GM18870 (cell line): ENCODE measurements at regions not wholly inside any gene's neighbourhood (a gene's known extent, or its start where the extent isn't known, plus 50 kb on each side); places are given as distances from the start of the nearest gene placed in this dataset.

ENCODE experiments used
- ATAC-seq: cut with Tn5 transposase; IDR thresholded peaks from one replicate; pipeline ENCODE4 v1.9.1; 2021; ENCODE audit warnings: moderate library complexity; ENCODE audit not compliant: unreplicated experiment

DNA sequence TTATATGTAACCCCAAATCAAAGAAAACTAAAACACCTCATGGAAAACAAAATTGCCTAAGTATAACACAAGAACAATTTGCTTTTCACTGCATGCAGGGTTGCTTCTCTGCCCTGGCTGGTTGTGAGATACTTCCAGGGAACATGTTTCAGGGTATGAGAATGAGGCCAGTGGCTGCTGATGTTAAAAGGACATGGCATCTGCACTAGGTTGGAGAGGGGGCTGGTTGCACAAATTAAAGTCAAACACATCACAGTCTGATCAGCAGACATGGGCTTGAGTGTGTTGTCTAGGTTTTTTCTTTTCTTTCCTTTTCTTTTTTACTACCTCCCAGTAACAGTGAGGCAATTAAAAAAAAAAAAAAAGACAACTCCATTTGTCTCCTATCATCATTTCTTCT is 374.9 kb downstream of the MCTP2 start:
- ATAC-seq = no peak

DNA sequence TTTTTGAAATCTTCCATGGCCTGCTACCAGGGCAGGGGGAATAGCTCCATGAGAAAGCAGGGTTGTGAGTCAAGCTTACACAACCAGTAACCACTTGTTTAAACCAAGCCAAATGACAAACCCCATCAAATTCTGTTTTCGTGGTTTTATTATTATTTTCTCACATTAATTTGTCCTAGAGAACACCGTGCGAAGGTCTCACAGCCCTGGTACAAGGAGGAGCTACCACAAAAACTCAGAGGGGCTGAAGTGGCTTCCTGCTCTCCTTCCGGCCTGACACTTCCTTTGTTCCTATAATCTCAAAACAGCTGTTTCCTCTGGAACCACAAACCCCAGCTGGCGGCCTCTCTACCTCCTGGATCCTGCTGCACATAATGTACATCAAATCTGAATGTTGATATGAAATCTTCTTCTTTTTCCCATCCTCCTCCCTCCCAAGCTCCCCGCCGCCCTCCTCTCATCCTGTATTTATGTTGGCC is 375.9 kb downstream of the MCTP2 start:
- no peak for ATAC-seq

DNA sequence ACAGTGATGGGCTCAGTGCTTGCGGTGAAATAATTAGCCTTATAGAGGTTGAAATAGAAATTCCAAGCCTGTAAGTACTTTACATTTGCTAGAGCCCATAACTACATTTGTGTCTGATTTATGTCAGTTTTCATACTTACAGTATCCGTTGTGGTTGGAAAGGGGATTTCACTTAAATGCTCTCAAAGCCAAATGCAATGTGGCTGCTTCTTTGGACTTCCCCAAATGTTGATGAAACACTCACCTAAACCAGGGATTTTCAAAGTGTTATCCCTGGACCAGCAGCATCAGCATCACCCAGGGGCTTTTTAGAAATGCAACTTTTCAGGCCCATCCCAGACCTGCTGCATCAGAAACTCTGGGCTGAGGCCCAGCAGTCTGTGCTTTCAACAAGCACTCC is 378.7 kb downstream of the MCTP2 start:
- ATAC-seq = peak; percentile 92

DNA sequence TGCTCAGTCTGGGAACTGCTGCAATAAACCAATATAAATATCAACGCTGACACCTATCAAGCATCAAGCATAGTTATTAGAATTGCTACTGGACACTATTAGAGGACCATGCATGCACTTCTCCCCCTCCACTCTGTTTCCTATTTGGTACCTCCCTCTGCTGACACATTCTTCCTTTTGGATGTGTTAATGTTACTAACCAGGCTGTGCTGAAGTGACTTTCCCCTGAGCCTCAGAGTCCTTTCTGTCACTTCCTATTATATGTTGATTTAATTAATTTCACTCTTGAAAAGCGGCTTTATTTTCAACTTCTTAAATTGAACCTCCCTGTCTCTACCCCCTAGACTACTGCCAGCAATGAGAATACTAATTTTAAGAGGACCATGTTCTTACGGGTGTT is 379.1 kb downstream of the MCTP2 start:
- ATAC-seq = no peak

DNA sequence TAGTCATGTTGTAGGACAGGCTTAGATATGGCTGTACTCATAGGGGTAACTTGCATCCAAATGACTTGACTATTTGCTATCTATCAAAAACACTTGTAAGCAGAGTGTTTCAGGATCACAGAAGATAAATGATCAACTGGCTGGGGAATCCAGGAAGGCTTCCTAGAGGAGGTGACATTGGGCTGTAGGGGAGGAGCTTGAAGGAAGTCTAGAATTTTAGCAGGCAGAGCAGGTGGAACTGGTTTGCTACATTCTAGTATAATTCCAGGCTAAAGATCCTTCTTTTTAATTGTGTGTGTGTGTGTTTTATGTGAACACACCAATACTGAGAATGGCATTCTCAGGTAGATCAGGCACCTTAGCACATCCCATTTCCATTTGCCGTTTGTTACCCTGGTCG is 380.3 kb downstream of the MCTP2 start:
- ATAC-seq = no peak

DNA sequence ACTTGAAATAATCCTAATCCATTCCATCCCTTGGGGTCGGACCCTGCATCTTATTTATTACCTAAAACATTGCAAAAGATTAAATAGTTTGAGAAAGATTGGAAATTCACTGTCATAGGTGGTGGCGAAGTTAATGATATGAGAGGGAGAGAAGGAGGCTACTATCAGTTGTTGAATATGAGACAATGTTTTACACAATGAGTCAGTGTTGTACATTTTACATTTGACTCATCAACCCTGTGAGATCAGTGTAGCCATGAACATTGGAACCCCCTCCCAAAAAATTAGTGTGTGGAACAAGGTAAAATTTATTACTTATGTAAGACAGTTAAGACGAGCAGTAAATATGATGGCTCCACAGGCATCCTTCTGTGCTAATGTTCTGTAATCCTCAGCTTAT is 384.3 kb downstream of the MCTP2 start:
- no peak for ATAC-seq

DNA sequence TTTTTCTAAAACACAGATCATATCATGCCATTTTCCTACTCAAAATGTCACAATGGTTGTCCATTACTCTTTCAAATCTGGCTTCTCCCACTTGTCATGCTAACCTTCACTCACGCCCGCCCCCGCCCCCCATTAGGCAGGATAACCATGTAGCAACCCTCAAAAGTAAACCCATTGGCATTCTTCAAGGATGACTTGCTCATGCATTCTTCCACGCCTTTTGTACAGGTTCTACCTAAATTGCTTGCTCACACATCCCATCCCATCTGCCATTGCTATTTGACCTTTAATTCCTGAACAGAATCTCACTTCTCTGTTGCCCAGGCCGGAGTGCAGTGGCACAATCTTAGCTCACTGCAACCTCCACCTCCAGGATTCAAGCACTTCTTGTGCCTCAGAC is 389.3 kb downstream of the MCTP2 start:
- no peak for ATAC-seq

DNA sequence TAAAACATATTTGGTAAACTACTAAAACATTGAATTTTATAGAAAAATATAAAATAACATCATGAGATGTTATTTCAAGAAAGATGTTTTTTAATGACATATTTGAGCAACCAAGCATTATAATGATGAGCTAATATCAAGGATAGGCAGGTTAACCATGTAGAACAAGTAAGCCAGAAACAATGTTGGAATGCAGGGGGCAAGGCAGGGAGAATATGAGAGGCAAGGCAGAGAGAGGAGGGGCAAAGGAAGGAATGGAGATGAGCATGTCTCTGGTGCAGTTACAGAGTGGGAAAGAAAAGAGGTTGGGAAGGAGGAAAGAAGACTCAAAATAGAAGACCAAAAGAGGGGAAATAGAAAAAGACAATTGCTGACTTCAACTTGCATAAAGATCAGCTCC is 390.4 kb downstream of the MCTP2 start:
- ATAC-seq = no peak

DNA sequence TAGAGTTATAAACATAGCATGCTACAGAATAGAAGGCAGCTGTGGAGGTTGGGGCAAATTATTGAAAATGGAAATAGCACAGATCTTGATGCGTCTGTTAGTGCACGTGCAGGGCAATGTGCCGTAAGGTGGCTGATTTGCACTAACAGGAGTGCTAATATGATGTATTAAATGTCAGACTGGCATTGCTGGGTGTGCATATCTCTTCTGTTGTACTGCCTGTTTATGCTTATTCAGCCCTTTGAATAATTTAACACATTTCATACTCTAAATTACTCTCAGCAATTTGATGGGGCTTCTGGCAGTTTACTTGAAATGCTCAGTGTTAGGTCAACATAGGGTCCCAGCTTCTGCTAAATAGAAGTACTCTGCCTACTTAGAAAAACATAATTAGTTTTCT is 395.6 kb downstream of the MCTP2 start:
- no peak for ATAC-seq

DNA sequence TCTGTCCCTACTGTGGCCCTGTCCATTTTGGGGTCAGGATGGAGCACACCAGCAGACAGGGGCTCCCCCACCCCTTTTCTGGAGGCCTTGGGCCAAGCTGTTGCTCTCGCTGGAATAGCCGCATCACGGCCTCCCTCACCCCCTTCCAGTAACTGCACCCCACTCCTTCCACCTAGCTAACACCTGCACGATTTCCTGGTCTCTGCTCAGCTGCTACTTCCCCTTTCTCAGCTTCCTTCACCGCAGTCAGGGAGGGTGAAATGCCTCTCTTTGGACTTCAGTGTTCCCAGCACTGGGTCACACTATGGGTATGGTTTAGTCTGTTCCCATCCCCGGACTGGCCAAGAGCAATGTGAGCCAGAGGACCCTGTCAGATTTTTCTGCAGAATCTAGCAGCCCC is 400.2 kb downstream of the MCTP2 start:
- peak; percentile 94 for ATAC-seq

DNA sequence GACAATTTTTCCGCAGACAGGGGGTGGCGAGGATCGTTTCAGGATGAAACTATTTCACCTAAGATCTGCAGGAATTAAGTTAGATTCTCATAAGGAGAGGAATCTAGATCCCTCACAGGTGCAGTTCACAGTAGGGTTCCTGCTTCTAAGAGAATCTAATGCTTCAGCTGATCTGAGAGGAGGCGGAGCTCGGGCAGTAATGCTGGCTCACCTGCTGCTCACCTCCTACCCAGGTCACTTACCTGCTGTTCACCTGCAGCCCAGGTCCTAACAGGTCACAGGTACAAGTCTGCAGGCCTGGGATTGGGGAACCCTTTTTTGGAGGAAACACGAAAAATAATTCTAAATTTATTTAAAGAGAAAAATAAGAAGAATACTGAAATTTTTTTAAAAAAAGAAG is 406.8 kb downstream of the MCTP2 start:
- ATAC-seq = no peak

DNA sequence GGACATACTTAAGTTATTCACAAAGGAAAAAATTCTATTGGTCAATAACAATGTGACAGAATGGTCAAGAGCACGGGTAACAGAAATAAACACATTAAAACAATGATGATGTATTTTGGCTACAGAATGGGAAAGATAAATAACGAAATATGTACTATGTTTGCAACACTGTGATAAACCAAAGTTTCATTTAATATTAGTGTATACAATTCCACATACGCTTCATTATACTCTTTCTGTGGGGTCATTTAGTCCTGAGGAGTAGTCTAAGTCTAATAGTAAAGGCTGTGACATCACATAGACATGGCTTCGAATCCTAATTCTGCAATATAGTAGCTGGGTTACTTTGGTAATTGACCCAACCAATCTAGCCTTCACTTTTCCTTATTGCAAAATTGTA is 408.3 kb downstream of the MCTP2 start:
- no peak for ATAC-seq

DNA sequence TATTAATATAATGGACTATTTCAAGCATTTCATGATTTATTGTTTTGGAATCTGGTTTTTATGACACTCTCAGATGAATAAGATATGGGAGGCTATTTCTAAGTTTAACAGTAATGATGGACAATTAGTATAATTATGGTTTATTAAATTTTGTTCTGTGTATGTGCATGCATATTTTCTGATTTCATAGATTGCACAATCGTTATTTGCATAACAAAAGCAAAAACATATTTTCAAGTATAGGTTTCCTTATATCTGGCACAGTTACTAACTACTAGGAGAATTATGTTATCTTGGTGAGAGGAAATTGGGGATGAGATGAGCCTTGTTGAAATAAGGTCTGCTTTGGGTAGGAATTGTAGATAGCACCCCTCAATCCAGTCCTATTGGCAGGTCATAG is 413.1 kb downstream of the MCTP2 start:
- ATAC-seq = no peak

DNA sequence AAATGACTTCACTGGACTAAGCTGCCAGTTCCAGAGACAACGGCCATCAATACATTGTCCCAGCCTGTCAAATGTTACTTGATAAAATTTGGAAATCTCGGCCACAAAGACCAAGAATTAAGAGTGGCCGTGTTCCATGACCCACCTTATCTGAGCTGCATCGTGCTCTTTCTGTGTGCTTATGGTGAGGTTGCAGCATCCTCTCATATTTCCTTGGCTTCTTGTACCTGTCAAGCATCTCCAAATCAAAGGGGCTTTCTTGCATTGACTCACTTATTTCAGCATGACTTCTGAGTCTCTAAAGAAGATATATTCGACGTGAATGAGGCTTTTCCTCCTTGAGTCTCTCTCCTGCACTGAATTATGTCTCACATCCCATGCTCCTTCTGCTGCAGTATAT is 421.7 kb downstream of the MCTP2 start:
- ATAC-seq = no peak

DNA sequence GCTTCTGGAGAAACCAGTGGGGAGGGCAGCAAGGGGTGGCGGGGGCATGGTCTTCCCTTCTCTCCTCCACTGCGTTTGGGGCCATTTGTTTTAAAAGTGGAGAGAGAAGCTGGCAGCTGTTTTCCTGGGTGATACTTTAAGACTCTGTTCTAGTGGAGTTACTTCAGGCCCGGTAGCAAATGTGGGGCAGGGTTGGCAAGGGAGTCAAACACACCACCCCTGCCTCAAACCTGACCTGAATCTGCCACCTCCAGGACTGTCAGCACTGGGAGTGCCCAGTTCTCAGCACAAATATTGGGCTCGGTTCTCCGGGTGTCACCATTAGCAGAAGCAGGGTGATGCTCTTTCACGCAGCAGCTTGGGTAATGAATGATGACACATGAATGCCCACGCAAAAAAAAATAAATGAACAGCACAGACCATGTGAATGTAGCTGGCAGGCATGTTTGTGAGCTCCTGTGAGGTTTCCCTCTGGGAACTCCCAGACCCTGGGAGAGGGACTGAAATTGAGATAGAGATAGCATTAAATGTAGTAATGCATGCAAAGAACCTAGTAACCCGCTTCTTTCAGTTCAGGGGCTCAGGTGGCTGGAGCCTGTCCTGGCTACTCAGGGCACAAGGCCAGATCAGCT is 424.0 kb downstream of the MCTP2 start:
- no peak for ATAC-seq

DNA sequence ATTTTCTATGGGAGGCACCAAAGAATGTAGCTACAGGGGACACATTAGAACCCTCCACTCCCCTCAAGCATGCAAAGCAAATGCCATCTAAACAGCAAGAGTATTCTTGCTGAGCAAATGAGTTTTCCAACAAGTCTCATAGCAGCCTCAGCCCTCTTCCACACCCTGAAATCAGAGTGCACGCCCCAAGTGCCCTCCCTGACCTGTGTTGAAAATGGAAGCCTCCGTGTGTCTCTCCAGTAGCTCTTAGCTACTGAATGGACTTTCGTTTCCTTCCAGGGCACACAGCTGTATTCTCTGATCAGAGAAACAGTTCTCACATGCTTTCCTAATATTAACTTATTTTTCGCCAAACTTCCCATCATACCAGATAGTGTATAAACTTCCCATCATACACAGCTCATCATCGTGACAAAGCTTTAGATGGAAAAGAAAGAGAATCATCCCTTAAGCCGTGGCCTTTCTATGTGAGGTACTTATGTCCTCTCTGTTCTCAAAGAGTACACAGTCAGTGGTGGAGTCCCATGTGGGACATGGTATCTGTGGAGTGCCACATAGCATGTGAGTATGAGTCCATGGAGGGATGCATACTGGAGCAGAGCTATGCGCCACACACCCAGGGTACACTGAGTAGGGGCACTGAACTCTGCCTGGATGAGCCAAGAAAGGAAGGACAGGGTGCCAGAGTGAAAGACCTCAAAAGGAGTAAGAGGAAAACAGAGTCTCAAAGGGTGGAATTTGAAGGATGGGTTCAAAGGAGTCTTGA is 434.5 kb downstream of the MCTP2 start:
- ATAC-seq = no peak

DNA sequence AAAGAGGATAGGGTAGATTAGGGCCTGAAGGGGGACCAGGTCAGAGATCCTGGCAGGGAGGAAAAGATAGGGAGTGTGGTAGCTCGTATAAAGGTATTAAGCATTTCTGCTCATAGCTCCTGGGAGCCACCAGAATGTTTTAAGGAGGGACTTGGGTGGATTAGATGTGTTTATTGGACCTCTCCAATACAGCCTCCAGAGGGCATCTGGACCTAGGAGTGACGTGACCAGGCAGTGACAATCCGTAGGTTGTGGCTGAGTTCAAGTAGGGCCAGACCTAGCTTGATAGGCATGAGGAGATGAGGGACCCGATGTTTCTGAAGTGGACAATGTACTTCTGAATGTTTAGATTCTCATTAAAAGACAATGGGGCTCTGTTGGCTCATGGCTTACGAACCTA is 435.2 kb downstream of the MCTP2 start:
- ATAC-seq = no peak

DNA sequence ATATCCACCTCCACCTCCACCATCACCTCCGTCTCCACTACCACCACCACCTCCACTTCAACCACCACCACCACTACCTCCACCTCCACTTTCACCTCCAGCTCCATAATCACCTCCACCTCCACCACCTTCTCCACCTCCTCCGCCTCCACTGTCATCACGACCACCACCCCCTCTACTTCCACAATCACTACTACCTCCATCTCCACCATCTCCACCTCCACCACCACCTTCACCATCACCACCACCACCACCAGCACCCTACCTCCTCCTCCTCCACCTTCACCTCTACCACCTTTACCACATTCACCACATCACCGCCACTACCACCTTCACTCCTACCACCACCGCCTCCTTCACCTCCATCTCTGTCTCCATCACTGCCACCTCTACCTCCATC is 435.7 kb downstream of the MCTP2 start:
- ATAC-seq = no peak

DNA sequence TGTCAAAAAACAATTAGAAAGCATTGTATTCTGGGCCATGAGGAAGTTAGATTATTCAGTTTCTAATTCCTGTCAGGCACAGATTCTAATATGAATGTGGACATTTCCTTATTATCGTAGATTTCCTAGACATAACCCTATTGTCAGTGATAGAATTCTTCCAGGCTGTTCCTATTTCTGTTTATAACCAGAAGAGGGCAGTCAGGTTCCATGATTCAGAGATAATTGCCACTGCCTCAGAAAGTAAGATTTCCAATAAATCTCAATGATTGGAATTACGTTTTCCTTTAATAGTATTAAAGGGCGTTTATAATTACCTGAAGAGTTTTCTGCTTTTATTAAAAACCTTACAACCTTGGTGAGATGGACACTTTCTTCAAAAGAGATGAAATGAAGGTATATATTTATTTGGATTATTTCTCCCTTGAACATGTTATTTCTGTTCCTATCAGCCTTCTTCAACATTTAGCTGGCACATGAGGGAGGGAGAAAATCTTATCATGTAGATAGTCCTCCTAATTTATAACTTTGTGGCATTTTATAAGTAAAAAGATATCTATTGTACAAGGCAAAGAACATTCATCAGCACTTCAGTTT is 439.2 kb downstream of the MCTP2 start:
- ATAC-seq = no peak

DNA sequence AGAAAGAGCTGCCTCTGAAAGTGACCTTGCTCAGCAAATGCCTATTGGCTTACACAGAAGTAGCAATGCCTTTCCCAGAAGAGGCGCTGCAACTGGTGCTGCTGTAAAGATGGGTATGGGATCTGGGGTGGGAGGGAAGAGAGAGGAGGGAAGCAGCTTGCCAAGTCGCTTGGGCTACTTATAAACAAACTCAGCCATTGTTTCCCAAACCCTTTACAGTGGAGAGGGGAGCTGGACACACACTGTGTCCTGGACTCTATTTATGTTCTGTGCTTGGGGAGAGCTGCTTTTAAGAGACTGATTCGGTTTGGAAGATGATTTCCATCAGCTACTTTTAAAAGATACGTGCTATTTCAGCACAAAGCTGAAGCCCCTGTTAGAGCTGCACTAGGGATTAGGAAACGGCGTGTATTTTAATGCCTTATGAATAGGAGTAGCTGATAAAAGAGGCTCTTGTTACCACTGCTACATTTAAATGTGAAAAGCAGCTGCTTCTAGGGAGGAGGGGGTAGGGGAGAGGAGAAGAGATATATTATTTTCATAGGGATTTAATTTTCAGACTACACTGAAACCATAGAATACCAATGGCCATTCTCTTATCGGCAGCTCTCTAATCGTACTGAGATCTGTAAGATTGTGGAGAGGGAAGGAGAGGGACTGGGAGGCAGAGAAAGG is 440.6 kb downstream of the MCTP2 start:
- ATAC-seq = no peak

DNA sequence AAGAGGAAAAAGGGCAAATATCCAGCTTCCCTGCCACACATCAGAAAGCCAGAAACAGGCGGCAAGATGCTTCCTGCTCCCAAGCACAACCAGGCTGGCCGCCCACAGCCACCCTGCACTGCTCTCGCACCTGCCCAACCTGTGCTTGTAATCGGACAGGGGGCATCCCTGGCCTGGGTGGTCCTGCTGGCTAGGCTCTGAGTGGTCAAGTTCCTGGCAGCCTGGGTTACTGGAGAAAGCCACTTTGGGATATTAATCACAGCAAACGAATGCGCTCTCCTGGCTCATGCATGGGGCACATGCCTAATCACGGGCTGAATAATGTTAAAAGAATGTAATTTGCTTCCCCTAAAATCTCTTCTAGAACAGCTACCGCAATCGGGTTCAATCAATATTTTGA is 442.4 kb downstream of the MCTP2 start:
- no peak for ATAC-seq

DNA sequence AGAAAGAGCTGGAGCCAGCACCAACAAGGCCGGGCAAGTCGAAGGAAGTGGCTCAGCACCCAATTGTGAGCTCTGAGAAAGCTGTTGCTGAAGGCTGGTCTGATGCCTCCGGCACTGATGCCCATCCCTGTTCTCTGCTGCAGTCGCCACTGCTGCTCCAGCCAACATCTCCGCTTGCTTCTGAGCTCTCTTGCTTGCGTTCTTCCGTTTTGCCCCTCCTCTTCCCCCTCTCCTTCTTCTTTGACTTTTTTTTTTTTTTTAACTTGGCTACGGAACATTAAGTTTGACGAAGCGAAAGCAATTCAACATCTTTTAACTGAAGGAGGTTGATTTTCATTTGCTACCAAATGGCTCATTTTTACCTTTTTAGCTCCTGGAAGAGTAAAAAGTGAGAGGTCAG is 442.9 kb downstream of the MCTP2 start:
- ATAC-seq = no peak
